Right renal pelvis (tissue), 4 donors: ENCODE measurements at regions not wholly inside any gene's neighbourhood (a gene's known extent, or its start where the extent isn't known, plus 50 kb on each side); places are given as distances from the start of the nearest gene placed in this dataset.
"Not testable (repeated sequence)": the region's sequence is repeated elsewhere in the genome, so short reads cannot be mapped to it uniquely, and the experiment has no call there.

Source experiments
- DNase-seq, 4 donors: peaks; one replicate each; pipeline ENCODE4 v3.0.0-alpha.2; 2013; ENCODE audit warnings: low read depth in 4 of 4, low spot score in 3 of 4, missing footprints in 1 of 4

- DNase-seq: no peak
Observed at GRCh38 chr6:103124471-103124870, 1731.0 kb downstream of the GRIK2 start.

- peak; percentile 59 to 74 (median 66) for DNase-seq
Observed at GRCh38 chr6:103122766-103123601, 1729.5 kb downstream of the GRIK2 start.

GRCh38 chr6:103119056-103119455 is 1725.5 kb downstream of the GRIK2 start:
- no peak for DNase-seq

GRCh38 chr6:103114582-103114981 is 1721.1 kb downstream of the GRIK2 start:
- DNase-seq: no peak

- DNase-seq: no peak
Observed at GRCh38 chr6:103113416-103113815, 1719.9 kb downstream of the GRIK2 start.

- no peak for DNase-seq
Observed at GRCh38 chr6:103107985-103108384, 1714.5 kb downstream of the GRIK2 start.

- DNase-seq: no peak
Observed at GRCh38 chr6:103105686-103106085, 1712.2 kb downstream of the GRIK2 start.

- DNase-seq: no peak
Observed at GRCh38 chr6:103101267-103101666, 1707.8 kb downstream of the GRIK2 start.

- not testable (repeated sequence) for DNase-seq
Observed at GRCh38 chr6:103092414-103092813, 1698.9 kb downstream of the GRIK2 start.

GRCh38 chr6:103085801-103086200 is 1692.3 kb downstream of the GRIK2 start:
- DNase-seq: no peak

- DNase-seq: no peak
Observed at GRCh38 chr6:103081876-103082630, 1688.5 kb downstream of the GRIK2 start.

- DNase-seq: no peak
Observed at GRCh38 chr6:103081126-103081525, 1687.6 kb downstream of the GRIK2 start.

GRCh38 chr6:103080497-103080896 is 1687.0 kb downstream of the GRIK2 start:
- DNase-seq: no peak

GRCh38 chr6:103079867-103080266 is 1686.4 kb downstream of the GRIK2 start:
- DNase-seq: no peak

- no peak for DNase-seq
Observed at GRCh38 chr6:103062136-103062535, 1668.6 kb downstream of the GRIK2 start.

GRCh38 chr6:103047567-103047966 is 1654.1 kb downstream of the GRIK2 start:
- no peak for DNase-seq

- no peak for DNase-seq
Observed at GRCh38 chr6:103042336-103042735, 1648.8 kb downstream of the GRIK2 start.

- no peak for DNase-seq
Observed at GRCh38 chr6:103036846-103037245, 1643.3 kb downstream of the GRIK2 start.

GRCh38 chr6:103027271-103027931 is 1633.9 kb downstream of the GRIK2 start:
- DNase-seq: no peak

GRCh38 chr6:103018426-103018825 is 1624.9 kb downstream of the GRIK2 start:
- DNase-seq: no peak

GRCh38 chr6:103017878-103018277 is 1624.4 kb downstream of the GRIK2 start:
- no peak for DNase-seq
